ENCODE measurements at regions not wholly inside any gene's neighbourhood (a gene's known extent, or its start where the extent isn't known, plus 50 kb on each side); places are given as distances from the start of the nearest gene placed in this dataset.
A peak's percentile ranks its signal among the peaks of the same experiment; 100 is the strongest.

DNA sequence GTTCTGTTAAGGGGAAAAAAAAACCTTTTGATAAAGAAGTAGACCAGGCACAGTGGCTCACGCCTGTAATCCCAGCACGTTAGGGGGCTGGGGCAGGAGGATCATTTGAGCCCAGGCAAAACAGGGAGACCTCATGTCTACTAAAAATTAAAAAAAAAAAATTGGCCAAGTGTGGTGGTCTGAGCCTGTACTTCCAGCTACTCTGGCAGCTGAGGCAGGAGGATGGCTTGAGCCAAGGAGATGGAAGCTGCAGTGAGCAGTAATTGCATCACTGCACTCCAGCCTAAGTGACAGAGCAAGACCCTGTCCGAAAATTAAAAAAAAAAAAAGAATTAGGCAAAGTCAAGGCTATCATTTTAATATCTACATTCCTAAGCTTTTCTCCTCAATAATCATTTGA is 124.8 kb upstream of the CPM start:
- H3K18ac ChIP-seq (ENCODE audit: low read length): no peak overlapping the region
- H4K12ac ChIP-seq (ENCODE audit: low read depth, low read length): no peak overlapping the region
- H2BK120ac ChIP-seq (ENCODE audit: insufficient read depth, low read length, poor library complexity): no peak overlapping the region
- H3K27me3 ChIP-seq (ENCODE audit: insufficient read depth, low read length): no peaks in the 10 kb centered on the region
- peaks cover 8% of the 10 kb centered on the region for H3K79me1 ChIP-seq (ENCODE audit: low read length)
- no peaks in the 10 kb centered on the region for H3K36me3 ChIP-seq (ENCODE audit: control insufficient read depth in 1 of 2, insufficient read depth in 2 of 2, low read length in 2 of 2)
- H2AK5ac ChIP-seq (ENCODE audit: low read length): no peak overlapping the region
- DNase-seq: no peak
- no peak overlapping the region for H2AFZ ChIP-seq (ENCODE audit: insufficient read depth, low read length, poor library complexity)
- no peak overlapping the region for H3K4me2 ChIP-seq (ENCODE audit: low read length)
- no peak overlapping the region for H4K8ac ChIP-seq (ENCODE audit: low read depth, low read length)
- H2BK12ac ChIP-seq (ENCODE audit: low read length): no peak overlapping the region
- H2BK5ac ChIP-seq (ENCODE audit: low read depth, low read length, poor library complexity): no peak overlapping the region
- no CpG with 5 or more reads among the region's 3 CpGs for WGBS (ENCODE audit: extremely low coverage, insufficient coverage, insufficient read length)
- no peak overlapping the region for H3K14ac ChIP-seq (ENCODE audit: low read length)
- no peak overlapping the region for H3K4ac ChIP-seq (ENCODE audit: low read depth, low read length)
- H3K9me3 ChIP-seq (ENCODE audit: insufficient read depth, low read depth, low read length): no peaks in the 10 kb centered on the region
- H3K79me2 ChIP-seq (ENCODE audit: control insufficient read depth, insufficient read depth, low read length, poor library complexity): no peaks in the 10 kb centered on the region
- no peak overlapping the region for H3K23ac ChIP-seq (ENCODE audit: low read length)
- no peak overlapping the region for H3K27ac ChIP-seq (ENCODE audit: low read depth, low read length)
- no peak overlapping the region for H4K91ac ChIP-seq (ENCODE audit: low read depth, low read length)
- H3K4me3 ChIP-seq (ENCODE audit: low read depth, low read length): no peak overlapping the region
- H3K9ac ChIP-seq (ENCODE audit: low read length): no peak overlapping the region
- peaks cover 8 to 13% of the 10 kb centered on the region in 2 experiments for H3K4me1 ChIP-seq (ENCODE audit: control insufficient read depth in 1 of 2, insufficient read depth in 2 of 2, low read length in 2 of 2)

DNA sequence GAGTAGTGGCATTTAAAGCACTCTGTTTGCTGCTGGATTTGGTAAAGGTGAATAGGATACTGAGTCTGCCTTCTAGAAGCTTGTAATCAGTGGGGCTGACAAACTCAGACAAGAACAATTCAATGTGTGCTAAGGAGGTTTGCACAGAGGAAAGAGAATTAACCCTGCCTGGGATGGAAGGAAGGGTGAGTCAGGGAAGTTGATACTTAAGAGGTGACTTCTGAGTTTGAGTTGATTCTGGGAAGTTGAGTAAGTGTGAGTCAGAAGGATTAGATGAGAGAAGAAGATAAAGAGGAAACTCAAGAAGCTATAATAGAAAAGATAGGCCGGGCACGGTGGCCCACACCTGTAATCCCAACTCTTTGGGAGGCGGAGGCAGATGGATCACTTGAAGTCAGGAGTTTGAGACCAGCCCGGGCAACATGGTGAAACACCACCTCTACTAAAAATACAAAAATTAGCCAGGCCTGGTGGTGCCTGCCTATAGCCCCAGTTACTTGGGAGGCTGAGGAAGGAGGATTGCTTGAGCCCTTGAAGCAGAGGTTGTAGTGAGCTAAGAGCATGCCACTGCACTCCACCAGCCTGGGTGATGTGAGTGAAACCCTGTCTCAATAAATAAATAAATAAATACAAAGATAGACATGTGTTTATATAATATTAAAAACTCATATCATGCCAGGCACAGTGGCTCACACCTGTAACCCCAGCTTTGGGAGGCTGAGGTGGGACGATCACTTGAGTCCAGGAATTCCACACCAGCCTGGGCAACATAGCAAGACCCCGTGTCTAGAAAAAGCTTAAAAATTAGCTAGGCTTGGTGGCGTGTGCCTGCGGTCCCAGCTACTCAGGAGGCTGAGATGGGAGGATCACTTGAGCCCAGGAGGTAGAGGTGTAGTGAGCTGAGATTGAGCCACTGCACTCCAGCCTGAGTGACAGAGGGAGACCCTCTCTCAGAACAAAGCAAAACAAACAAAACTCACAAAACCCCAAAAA is 126.8 kb upstream of the CPM start:
- Histone ChIP-seq H4K91ac (ENCODE audit: low read depth, low read length) (no peak overlapping the region), H3K79me1 (ENCODE audit: low read length) (peaks cover 2% of the 10 kb centered on the region), H2BK12ac (ENCODE audit: low read length) (no peak overlapping the region), H3K4me3 (ENCODE audit: low read depth, low read length) (no peak overlapping the region), H3K9me3 (ENCODE audit: insufficient read depth, low read depth, low read length) (peaks cover 2% of the 10 kb centered on the region), H4K12ac (ENCODE audit: low read depth, low read length) (no peak overlapping the region), H3K23ac (ENCODE audit: low read length) (no peak overlapping the region), H3K18ac (ENCODE audit: low read length) (no peak overlapping the region), H2AFZ (ENCODE audit: insufficient read depth, low read length, poor library complexity) (no peak overlapping the region), H3K4me1 (ENCODE audit: control insufficient read depth in 1 of 2, insufficient read depth in 2 of 2, low read length in 2 of 2) (peaks cover 0 to 2% of the 10 kb centered on the region in 2 experiments), H2BK5ac (ENCODE audit: low read depth, low read length, poor library complexity) (no peak overlapping the region), H3K4ac (ENCODE audit: low read depth, low read length) (no peak overlapping the region), H2AK5ac (ENCODE audit: low read length) (no peak overlapping the region), H3K9ac (ENCODE audit: low read length) (no peak overlapping the region), H2BK120ac (ENCODE audit: insufficient read depth, low read length, poor library complexity) (no peak overlapping the region), H3K79me2 (ENCODE audit: control insufficient read depth, insufficient read depth, low read length, poor library complexity) (no peaks in the 10 kb centered on the region), H3K27ac (ENCODE audit: low read depth, low read length) (no peak overlapping the region), H3K4me2 (ENCODE audit: low read length) (no peak overlapping the region), H3K36me3 (ENCODE audit: control insufficient read depth in 1 of 2, insufficient read depth in 2 of 2, low read length in 2 of 2) (no peaks in the 10 kb centered on the region), H4K8ac (ENCODE audit: low read depth, low read length) (no peak overlapping the region), H3K14ac (ENCODE audit: low read length) (no peak overlapping the region), H3K27me3 (ENCODE audit: insufficient read depth, low read length) (no peaks in the 10 kb centered on the region)
- DNase-seq: peak; percentile 24 to 57
- WGBS (ENCODE audit: extremely low coverage, insufficient coverage, insufficient read length): no CpG with 5 or more reads among the region's 8 CpGs

DNA sequence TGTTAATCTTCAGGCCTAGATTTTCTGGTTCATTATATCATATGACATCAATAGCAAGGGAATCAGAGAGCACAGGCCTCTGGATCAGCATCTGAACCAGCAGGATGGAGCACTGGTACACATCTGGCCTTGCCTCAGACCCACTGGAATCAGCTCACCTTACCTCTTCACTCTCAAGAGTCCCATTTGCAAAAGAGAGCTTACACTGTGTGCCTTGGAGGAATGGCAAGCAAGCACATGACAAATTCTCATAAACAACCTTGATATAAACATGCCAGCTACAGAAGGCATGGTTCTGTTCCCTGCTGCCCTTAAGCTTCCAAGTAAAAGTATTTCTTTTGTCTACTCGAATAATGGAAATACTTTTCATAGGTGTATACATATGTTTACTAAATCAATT is 128.6 kb upstream of the CPM start:
- H4K8ac ChIP-seq (ENCODE audit: low read depth, low read length): no peak overlapping the region
- H2AK5ac ChIP-seq (ENCODE audit: low read length): no peak overlapping the region
- no peaks in the 10 kb centered on the region for H3K36me3 ChIP-seq (ENCODE audit: control insufficient read depth in 1 of 2, insufficient read depth in 2 of 2, low read length in 2 of 2)
- no peak overlapping the region for H3K9ac ChIP-seq (ENCODE audit: low read length)
- no peak overlapping the region for H2AFZ ChIP-seq (ENCODE audit: insufficient read depth, low read length, poor library complexity)
- H3K27ac ChIP-seq (ENCODE audit: low read depth, low read length): no peak overlapping the region
- H3K4me2 ChIP-seq (ENCODE audit: low read length): no peak overlapping the region
- no peak overlapping the region for H4K12ac ChIP-seq (ENCODE audit: low read depth, low read length)
- H3K14ac ChIP-seq (ENCODE audit: low read length): no peak overlapping the region
- H3K79me1 ChIP-seq (ENCODE audit: low read length): no peaks in the 10 kb centered on the region
- no peak for DNase-seq
- H3K4me3 ChIP-seq (ENCODE audit: low read depth, low read length): no peak overlapping the region
- no peak overlapping the region for H3K23ac ChIP-seq (ENCODE audit: low read length)
- no peak overlapping the region for H2BK5ac ChIP-seq (ENCODE audit: low read depth, low read length, poor library complexity)
- H2BK12ac ChIP-seq (ENCODE audit: low read length): no peak overlapping the region
- no peak overlapping the region for H3K4ac ChIP-seq (ENCODE audit: low read depth, low read length)
- no peaks in the 10 kb centered on the region for H3K4me1 ChIP-seq (ENCODE audit: control insufficient read depth in 1 of 2, insufficient read depth in 2 of 2, low read length in 2 of 2)
- H2BK120ac ChIP-seq (ENCODE audit: insufficient read depth, low read length, poor library complexity): no peak overlapping the region
- no peaks in the 10 kb centered on the region for H3K27me3 ChIP-seq (ENCODE audit: insufficient read depth, low read length)
- H3K18ac ChIP-seq (ENCODE audit: low read length): no peak overlapping the region
- WGBS (ENCODE audit: extremely low coverage, insufficient coverage, insufficient read length): no CpG with 5 or more reads among the region's 1 CpG
- no peaks in the 10 kb centered on the region for H3K79me2 ChIP-seq (ENCODE audit: control insufficient read depth, insufficient read depth, low read length, poor library complexity)
- H4K91ac ChIP-seq (ENCODE audit: low read depth, low read length): no peak overlapping the region
- H3K9me3 ChIP-seq (ENCODE audit: insufficient read depth, low read depth, low read length): peaks cover 2% of the 10 kb centered on the region

DNA sequence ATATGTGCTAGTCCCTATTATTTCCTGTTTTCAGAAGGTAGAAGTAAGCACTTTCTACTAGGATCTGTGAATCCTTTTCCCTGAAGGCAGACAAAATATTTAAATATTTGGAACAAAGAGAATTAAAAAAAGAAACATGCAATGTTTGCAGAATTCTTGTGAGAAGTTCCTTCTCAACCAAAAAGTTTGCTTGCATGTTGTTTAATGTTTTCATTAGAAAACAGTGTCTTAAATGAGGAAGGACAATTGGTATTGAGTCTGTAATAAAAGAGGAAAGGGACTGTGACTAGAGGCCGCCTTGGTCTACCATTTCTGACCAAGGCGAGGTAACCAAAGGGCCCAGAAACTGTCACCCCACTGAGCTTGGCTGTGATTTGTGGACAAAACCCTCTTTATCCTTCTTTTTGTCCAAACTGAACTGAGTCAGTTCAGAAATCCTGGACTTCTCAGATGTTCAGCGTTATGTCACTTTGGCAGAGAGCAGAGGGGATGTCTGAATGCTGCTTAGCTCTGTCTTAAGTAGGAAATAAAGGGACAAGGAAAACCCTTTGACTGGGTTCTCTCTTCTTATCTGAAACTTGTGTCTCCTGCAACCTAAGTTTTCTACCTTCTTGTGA is 129.8 kb upstream of the CPM start:
- no peak overlapping the region for H2AFZ ChIP-seq (ENCODE audit: insufficient read depth, low read length, poor library complexity)
- H2BK120ac ChIP-seq (ENCODE audit: insufficient read depth, low read length, poor library complexity): no peak overlapping the region
- no peak overlapping the region for H4K8ac ChIP-seq (ENCODE audit: low read depth, low read length)
- no peaks in the 10 kb centered on the region for H3K79me1 ChIP-seq (ENCODE audit: low read length)
- H3K27ac ChIP-seq (ENCODE audit: low read depth, low read length): no peak overlapping the region
- H2AK5ac ChIP-seq (ENCODE audit: low read length): no peak overlapping the region
- no peak overlapping the region for H3K9ac ChIP-seq (ENCODE audit: low read length)
- DNase-seq: no peak
- no peaks in the 10 kb centered on the region for H3K27me3 ChIP-seq (ENCODE audit: insufficient read depth, low read length)
- no peak overlapping the region for H4K91ac ChIP-seq (ENCODE audit: low read depth, low read length)
- WGBS (ENCODE audit: extremely low coverage, insufficient coverage, insufficient read length): no CpG with 5 or more reads among the region's 3 CpGs
- no peak overlapping the region for H2BK5ac ChIP-seq (ENCODE audit: low read depth, low read length, poor library complexity)
- no peaks in the 10 kb centered on the region for H3K79me2 ChIP-seq (ENCODE audit: control insufficient read depth, insufficient read depth, low read length, poor library complexity)
- H3K23ac ChIP-seq (ENCODE audit: low read length): no peak overlapping the region
- H3K4me3 ChIP-seq (ENCODE audit: low read depth, low read length): no peak overlapping the region
- peaks cover 2% of the 10 kb centered on the region for H3K9me3 ChIP-seq (ENCODE audit: insufficient read depth, low read depth, low read length)
- no peak overlapping the region for H3K14ac ChIP-seq (ENCODE audit: low read length)
- no peaks in the 10 kb centered on the region for H3K36me3 ChIP-seq (ENCODE audit: control insufficient read depth in 1 of 2, insufficient read depth in 2 of 2, low read length in 2 of 2)
- no peak overlapping the region for H2BK12ac ChIP-seq (ENCODE audit: low read length)
- H3K4me1 ChIP-seq (ENCODE audit: control insufficient read depth in 1 of 2, insufficient read depth in 2 of 2, low read length in 2 of 2): no peaks in the 10 kb centered on the region
- H3K4me2 ChIP-seq (ENCODE audit: low read length): no peak overlapping the region
- H4K12ac ChIP-seq (ENCODE audit: low read depth, low read length): no peak overlapping the region
- no peak overlapping the region for H3K18ac ChIP-seq (ENCODE audit: low read length)
- no peak overlapping the region for H3K4ac ChIP-seq (ENCODE audit: low read depth, low read length)

All from trophoblast cell (in vitro differentiated cells and primary cell).